Activated CD4-positive, alpha-beta memory T cell treated with anti-CD3 and anti-CD28 coated beads, Interleukin-2, amount 10 ng/mL, durations not matched to agents 7 days and 5 days (primary cell): ENCODE measurements at regions not wholly inside any gene's neighbourhood (a gene's known extent, or its start where the extent isn't known, plus 50 kb on each side); places are given as distances from the start of the nearest gene placed in this dataset.
"Not testable (repeated sequence)": the region's sequence is repeated elsewhere in the genome, so short reads cannot be mapped to it uniquely, and the experiment has no call there.

Experiments used
- CTCF ChIA-PET: fragments of 350-600 bp; sonication (Branson Sonifier 250); formaldehyde crosslinking; loops from one replicate; lab custom pipeline; 2021; ENCODE audit warnings: antibody characterized with exemption, inconsistent platforms; lab: Charles Lee
- POLR2A ChIA-PET: fragments of 350-600 bp; sonication (Branson Sonifier 250); formaldehyde crosslinking; loops from one replicate; lab custom pipeline; 2021; ENCODE audit warnings: antibody characterized with exemption; lab: Charles Lee
- DNase-seq: peaks from one replicate; pipeline ENCODE4 v3.0.0-alpha.2; 2020
- H3K27ac Mint-ChIP-seq: one replicate; pipeline ENCODE4 v1.8.0; 2021; ENCODE audit warnings: mild to moderate bottlenecking, mixed read lengths
- H3K27me3 Mint-ChIP-seq: one replicate; pipeline ENCODE4 v1.8.0; 2021; ENCODE audit warnings: mixed read lengths
- H3K36me3 Mint-ChIP-seq: one replicate; pipeline ENCODE4 v1.8.0; 2021; ENCODE audit warnings: low read depth, mixed read lengths
- H3K4me1 Mint-ChIP-seq: one replicate; pipeline ENCODE4 v1.8.0; 2021; ENCODE audit warnings: mixed read lengths
- H3K4me3 Mint-ChIP-seq: one replicate; pipeline ENCODE4 v1.8.0; 2021; ENCODE audit warnings: mild to moderate bottlenecking, mixed read lengths
- H3K9me3 Mint-ChIP-seq: one replicate; pipeline ENCODE4 v1.8.0; 2021; ENCODE audit warnings: mixed read lengths

DNA sequence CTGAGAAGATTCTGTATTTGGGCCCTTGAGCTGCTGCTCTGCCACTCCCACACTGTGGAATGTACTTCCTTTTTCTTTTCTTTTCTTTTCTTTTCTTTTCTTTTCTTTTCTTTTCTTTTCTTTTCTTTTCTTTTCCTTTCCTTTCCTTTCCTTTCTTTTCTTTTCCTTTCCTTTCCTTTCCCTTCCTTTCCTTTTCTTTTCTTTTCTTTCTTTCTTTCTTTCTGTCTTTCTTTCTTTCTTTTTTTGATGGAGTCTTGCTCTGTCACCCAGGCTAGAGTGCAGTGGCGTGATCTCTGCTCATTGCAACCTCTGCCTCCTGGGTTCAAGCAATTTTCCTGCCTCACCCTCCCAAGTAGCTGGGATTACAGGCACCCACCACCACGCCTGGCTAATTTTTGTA is 89.8 kb downstream of the DNAAF6 start:
- H3K4me1 Mint-ChIP-seq, H3K27me3 Mint-ChIP-seq, H3K36me3 Mint-ChIP-seq, H3K9me3 Mint-ChIP-seq, DNase-seq, H3K4me3 Mint-ChIP-seq, H3K27ac Mint-ChIP-seq, CTCF ChIA-PET, POLR2A ChIA-PET: not testable (repeated sequence)

DNA sequence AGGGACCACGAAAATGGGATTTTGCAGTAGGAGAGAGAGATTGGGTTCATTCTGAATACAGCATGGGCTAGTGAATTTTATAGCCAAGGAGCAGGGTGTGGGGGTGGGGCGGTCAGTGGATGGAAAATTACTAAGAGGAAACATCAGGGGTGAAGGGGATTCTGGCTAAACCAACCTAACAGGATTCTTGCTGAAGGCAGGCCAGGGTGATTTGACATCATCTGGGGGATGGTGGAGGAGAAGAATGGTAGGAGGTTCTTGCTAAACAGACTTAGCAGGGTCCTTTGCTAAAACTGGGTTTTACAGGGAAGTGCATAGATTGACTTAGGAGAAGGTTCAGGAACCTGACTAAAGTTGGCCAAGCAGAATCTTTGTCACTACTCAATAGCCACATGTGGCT is 91.9 kb downstream of the DNAAF6 start:
- Mint-ChIP-seq H3K4me1 (no peaks in the 10 kb centered on the region), H3K36me3 (no peaks in the 10 kb centered on the region), H3K4me3 (no peak overlapping the region), H3K27me3 (peaks cover 4% of the 10 kb centered on the region), H3K9me3 (no peaks in the 10 kb centered on the region), H3K27ac (no peak overlapping the region)
- ChIA-PET POLR2A (no interaction called here), CTCF (no interaction called here)
- DNase-seq = no peak

DNA sequence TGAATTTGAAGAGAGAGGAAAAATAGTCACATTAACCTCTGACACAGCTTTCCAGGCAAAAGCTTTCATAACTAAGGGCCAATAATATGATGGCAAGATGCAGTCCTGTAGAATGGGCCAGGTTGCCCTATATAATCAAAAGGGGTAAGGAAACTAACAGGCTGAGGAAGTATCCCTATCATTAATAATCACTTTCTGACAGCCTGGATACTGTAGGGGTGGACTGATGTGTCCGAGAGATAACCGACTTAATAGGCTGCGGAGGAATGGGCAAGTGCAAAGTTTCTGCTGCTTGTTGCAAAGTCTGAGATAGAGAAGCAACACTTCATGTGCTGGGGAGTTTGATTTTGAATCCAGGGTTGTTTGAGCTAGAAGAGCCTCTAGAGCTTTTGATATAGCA is 94.8 kb downstream of the DNAAF6 start:
- POLR2A ChIA-PET = no interaction called here

DNA sequence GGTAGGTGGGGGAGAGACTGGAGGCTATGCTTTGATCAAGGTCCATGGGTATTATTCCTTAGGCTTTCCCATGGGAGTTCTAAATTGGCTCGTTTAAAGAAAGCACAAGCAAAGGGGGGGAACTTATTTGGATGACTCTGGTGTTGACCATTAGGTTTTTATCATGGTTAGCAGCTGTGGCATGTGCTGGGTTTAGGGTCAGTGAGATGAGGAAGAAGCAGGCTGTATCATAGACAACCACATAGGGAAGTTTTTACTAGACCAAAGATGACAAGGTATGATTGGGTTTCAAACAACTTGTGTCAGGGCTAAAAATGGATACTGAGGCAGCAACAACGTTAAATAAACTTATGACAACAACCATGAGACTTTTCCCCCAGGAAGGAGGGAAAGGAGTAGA is 97.7 kb downstream of the DNAAF6 start:
- H3K27ac Mint-ChIP-seq = no peak overlapping the region
- H3K4me1 Mint-ChIP-seq = no peaks in the 10 kb centered on the region
- H3K4me3 Mint-ChIP-seq = no peak overlapping the region
- H3K27me3 Mint-ChIP-seq = peaks cover 5% of the 10 kb centered on the region
- POLR2A ChIA-PET = no interaction called here
- H3K9me3 Mint-ChIP-seq = no peaks in the 10 kb centered on the region
- H3K36me3 Mint-ChIP-seq = no peaks in the 10 kb centered on the region
- DNase-seq = no peak
- CTCF ChIA-PET = no interaction called here

More for the DNA sequence above, 94.8 kb downstream of the DNAAF6 start:
- DNase-seq = no peak
- Mint-ChIP-seq H3K4me1 (no peaks in the 10 kb centered on the region), H3K27me3 (peaks cover 5% of the 10 kb centered on the region), H3K4me3 (no peak overlapping the region), H3K36me3 (no peaks in the 10 kb centered on the region), H3K9me3 (no peaks in the 10 kb centered on the region), H3K27ac (no peak overlapping the region)
- CTCF ChIA-PET = no interaction called here

DNA sequence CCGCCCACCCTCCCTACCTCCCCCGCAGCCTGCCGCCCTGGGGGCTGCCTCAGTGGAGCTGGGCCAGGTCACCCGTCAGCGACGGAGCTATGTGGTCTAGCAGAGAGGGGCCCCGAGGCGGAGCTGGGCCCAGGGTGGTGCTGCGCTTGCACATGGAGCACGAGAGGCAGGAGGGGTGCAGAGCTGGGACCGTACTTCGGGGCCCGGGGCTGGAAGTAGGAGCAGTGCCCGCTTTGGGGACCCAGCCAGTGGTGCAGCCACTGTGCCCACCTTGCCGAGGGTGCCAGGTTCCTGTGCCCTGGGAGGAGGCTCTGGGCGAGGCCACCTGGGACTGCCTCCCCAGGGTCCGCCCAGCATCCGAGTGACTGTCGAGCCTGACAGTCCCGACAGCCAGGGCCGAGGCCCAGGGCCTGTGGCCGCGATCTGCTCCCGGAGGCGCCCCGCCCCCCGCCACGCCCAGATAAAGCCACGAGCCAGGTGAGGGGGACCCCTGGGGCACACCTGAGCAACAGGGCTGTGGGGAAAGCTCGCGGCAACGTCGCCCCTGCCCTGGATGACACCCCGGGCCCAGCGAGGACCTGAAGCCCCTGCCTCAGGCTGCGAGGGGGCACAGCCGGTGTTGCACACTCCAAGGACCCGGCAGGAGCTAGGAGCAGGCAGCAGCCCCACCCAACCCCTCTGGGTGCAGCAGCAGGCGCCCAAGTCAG is 117.5 kb downstream of the DNAAF6 start:
- POLR2A ChIA-PET = no interaction called here
- Mint-ChIP-seq H3K4me1 (no peaks in the 10 kb centered on the region), H3K36me3 (no peaks in the 10 kb centered on the region), H3K27me3 (no peaks in the 10 kb centered on the region), H3K9me3 (no peaks in the 10 kb centered on the region), H3K27ac (no peak overlapping the region), H3K4me3 (no peak overlapping the region)
- CTCF ChIA-PET = no interaction called here
- DNase-seq = no peak

DNA sequence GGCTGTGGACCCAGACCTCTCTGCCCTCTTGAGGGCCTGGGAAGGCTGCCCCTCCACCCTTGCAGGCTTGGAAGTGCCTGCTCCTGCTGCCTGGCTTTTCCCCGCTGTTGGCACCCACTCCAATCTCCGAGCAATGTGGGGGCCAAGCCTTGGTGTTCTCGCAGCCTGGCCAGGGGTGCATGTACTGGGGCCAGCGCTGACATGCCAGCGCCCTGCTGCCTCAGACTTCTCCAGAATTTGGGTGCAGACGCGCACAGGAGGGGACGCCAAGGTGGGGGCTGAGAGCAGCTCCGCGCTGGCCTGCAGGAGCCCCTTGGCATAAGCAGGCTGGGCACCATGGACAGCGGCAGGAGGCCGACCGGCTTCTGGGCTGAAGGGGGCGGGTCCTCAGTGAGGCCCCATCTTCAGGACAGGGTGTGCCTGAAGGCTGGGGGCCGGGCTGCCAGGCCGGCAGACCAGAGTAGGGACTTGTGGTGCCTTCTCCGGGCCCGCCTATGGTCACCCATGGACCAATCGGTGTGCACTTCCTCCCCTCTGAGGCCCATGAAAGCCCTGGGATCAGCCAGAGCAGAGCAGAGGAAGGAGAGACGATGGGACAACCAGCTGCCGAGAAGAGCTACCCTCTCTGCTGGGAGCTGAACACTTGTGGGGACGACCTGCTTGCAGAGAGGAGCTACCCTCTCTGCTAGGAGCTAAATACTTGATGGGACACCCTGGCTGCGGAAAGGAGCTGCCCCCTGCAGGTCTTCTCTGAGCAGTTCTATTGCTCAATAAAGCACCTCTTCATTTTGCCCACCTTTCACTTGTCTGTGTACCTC is 118.3 kb downstream of the DNAAF6 start:
- CTCF ChIA-PET = interaction anchor here (1.3 kb wide), 1 partner anchor 298 kb away, joined by 7 read pairs; no protein-coding TSS in a partner anchor
- H3K27ac Mint-ChIP-seq = no peak overlapping the region

DNA sequence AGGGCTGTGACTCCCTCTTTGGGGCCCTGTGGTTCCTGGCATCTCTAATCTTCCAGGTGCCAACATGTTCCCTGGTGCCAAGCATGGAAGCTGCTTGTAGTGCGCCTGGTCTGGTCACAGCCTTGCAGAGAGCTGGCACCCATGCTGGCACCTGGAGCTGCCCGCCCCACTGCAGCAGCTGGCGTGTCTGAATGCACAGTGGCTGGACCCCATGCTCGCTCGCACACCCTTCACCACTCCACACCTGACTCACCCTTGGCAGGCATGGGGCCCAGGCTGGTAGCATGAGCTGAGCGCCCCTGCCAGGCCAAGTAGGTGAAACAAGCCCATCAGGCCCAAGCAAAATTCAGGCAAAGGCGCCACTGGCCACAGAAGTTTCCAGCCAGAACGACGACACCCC is 119.1 kb downstream of the DNAAF6 start:
- Mint-ChIP-seq H3K27me3 (no peaks in the 10 kb centered on the region), H3K9me3 (no peaks in the 10 kb centered on the region), H3K27ac (no peak overlapping the region), H3K4me1 (no peaks in the 10 kb centered on the region), H3K36me3 (no peaks in the 10 kb centered on the region), H3K4me3 (no peak overlapping the region)
- ChIA-PET CTCF (interaction anchor here (1.3 kb wide), 1 partner anchor 299 kb away, joined by 7 read pairs; no protein-coding TSS in a partner anchor), POLR2A (no interaction called here)
- no peak for DNase-seq

More for the DNA sequence above, 118.3 kb downstream of the DNAAF6 start:
- Mint-ChIP-seq H3K9me3 (no peaks in the 10 kb centered on the region), H3K4me1 (no peaks in the 10 kb centered on the region), H3K27me3 (no peaks in the 10 kb centered on the region), H3K4me3 (no peak overlapping the region), H3K36me3 (no peaks in the 10 kb centered on the region)
- POLR2A ChIA-PET = no interaction called here
- DNase-seq = no peak

DNA sequence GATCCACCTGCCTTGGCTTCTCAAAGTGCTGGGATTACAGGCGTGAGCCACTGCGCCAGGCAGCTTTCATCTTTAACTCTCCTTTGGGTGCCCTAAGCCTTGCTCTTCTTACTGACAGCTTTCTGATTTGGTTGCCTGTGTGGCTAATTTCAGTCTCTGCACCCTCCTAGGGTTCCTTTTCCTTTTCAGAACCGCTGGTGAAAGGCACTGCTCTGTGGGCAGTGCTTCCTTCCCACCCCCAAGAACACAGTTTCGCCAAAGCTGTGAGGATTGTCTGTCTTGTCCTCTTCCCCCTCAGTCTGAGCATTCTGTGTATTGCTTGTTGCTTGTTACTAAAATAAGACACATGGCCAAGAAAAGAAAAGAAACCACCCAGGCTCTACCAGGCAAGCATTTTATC is 101.4 kb upstream of the FRMPD3 start:
- POLR2A ChIA-PET = no interaction called here
- CTCF ChIA-PET = no interaction called here
- no peak for DNase-seq
- no peaks in the 10 kb centered on the region for H3K4me1 Mint-ChIP-seq
- no peaks in the 10 kb centered on the region for H3K9me3 Mint-ChIP-seq
- no peaks in the 10 kb centered on the region for H3K36me3 Mint-ChIP-seq
- H3K27ac Mint-ChIP-seq = no peak overlapping the region
- no peak overlapping the region for H3K4me3 Mint-ChIP-seq
- peaks cover 3% of the 10 kb centered on the region for H3K27me3 Mint-ChIP-seq

DNA sequence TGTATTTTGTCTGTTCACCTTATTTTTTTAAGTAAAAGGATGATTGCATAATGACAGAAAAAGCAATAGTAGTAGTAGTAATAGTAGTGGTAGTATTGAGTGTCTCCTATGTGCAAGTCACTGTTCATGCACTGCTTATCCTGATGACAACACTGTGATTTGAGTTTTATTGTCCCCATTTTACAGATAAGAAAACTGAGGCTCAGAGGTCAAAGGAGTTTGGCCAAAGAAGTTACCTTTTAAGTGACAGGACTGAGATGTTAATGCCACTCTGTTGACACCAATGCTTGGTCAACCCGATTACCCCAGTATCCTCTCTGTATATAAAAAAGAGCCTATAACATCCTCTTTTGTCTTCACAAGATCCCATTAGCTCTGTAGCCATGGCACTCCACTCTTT is 100.5 kb upstream of the FRMPD3 start:
- Mint-ChIP-seq H3K27ac (no peak overlapping the region), H3K36me3 (no peaks in the 10 kb centered on the region), H3K4me3 (no peak overlapping the region), H3K27me3 (peaks cover 5% of the 10 kb centered on the region), H3K9me3 (no peaks in the 10 kb centered on the region), H3K4me1 (no peaks in the 10 kb centered on the region)
- ChIA-PET CTCF (no interaction called here), POLR2A (no interaction called here)
- DNase-seq = no peak

DNA sequence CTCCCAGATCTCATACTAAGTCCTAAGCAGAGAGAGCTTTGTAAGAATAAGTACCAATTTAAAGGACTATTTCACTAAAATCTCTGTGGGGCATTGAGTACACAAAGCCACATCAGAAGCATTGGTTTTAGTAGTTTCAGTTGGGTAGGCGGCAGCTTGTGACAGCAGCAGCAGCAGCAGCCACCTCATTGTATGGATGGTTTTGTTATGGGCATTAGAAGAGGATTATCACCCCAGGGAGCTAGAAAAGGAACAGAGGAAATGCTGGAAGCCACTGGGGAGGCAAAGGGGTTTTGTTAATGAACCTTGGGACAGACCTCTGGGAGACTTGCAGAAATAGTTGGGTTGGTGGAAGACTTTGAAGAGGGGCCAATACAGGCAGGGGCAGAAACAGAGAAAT is 93.9 kb upstream of the FRMPD3 start:
- H3K4me3 Mint-ChIP-seq = no peak overlapping the region
- CTCF ChIA-PET = no interaction called here

DNA sequence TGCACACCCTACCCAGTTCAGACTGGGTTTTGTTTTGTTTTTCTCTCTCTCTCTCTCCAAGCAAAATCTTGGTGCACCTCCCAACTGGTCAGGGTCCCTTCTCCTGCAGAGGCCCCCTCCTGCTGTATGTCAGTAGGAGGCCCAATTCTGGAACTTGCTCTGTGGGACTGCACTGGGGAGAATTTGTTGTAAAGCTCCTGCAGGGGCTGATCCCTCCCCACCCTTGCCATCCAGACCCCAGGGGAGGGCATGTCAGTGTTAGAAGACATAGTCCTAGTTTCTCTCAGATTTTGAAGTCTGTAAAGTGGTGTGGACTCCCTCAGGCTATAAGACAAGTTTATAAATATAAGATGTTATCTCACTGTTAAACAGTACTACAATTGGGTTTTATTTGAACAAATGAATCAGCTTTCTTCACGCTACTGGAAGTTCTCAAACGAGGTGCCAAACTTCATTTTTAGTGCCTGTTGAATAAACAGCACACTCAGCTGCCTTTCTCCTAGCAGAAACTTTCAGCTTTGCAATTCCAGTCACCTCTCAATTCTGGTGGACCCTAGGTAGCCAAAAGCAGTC is 88.6 kb upstream of the FRMPD3 start:
- ChIA-PET CTCF (no interaction called here), POLR2A (no interaction called here)
- Mint-ChIP-seq H3K9me3 (no peaks in the 10 kb centered on the region), H3K36me3 (no peaks in the 10 kb centered on the region), H3K4me1 (no peaks in the 10 kb centered on the region), H3K27me3 (peaks cover 4% of the 10 kb centered on the region), H3K27ac (no peak overlapping the region), H3K4me3 (no peak overlapping the region)
- DNase-seq = no peak

More for the DNA sequence above, 93.9 kb upstream of the FRMPD3 start:
- H3K27ac Mint-ChIP-seq = no peak overlapping the region
- peaks cover 8% of the 10 kb centered on the region for H3K27me3 Mint-ChIP-seq
- H3K36me3 Mint-ChIP-seq = no peaks in the 10 kb centered on the region
- POLR2A ChIA-PET = no interaction called here
- no peaks in the 10 kb centered on the region for H3K9me3 Mint-ChIP-seq
- no peaks in the 10 kb centered on the region for H3K4me1 Mint-ChIP-seq
- no peak for DNase-seq

DNA sequence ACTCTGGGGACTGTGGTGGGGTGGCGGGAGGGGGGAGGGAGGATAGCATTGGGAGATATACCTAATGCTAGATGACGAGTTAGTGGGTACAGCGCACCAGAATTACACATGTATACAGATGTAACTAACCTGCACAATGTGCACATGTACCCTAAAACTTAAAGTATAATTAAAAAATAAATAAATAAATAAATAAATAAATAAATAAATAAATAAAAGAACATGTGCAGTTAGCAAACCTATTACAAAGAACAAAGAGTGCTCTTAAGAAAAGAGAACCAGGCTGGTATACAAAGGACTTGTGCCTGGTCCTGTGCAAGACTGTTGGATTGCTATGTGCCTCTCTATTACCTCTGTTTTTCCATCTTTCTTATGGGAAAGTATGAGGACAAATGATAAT is 79.3 kb upstream of the FRMPD3 start:
- H3K4me1 Mint-ChIP-seq, CTCF ChIA-PET, H3K9me3 Mint-ChIP-seq, H3K4me3 Mint-ChIP-seq, H3K27me3 Mint-ChIP-seq, H3K36me3 Mint-ChIP-seq, DNase-seq, H3K27ac Mint-ChIP-seq, POLR2A ChIA-PET: not testable (repeated sequence)

DNA sequence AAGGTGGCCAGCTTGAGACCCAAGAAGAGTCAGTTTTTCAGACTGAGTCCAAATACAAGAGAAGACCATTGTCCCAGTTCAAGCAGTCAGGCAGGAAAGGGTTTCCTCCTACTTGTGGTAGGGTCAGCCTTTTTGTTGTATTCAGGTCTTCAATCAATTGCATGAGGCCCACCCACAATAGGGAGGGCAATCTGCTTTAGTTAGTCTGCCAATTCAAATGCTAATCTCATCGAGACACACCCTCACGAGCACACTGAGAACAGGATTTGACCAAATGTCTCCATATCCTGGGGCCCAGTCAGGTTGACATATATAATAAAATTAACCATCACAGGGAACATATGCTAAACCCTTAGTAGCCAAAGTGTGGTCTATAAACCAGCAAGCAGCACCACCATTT is 75.3 kb upstream of the FRMPD3 start:
- CTCF ChIA-PET = no interaction called here
- H3K9me3 Mint-ChIP-seq = no peaks in the 10 kb centered on the region
- no peak for DNase-seq
- POLR2A ChIA-PET = no interaction called here
- H3K4me3 Mint-ChIP-seq = no peak overlapping the region
- H3K27me3 Mint-ChIP-seq = no peaks in the 10 kb centered on the region
- H3K27ac Mint-ChIP-seq = no peak overlapping the region
- H3K36me3 Mint-ChIP-seq = no peaks in the 10 kb centered on the region
- no peaks in the 10 kb centered on the region for H3K4me1 Mint-ChIP-seq
